IMR-90 (cell line): ENCODE measurements at regions not wholly inside any gene's neighbourhood (a gene's known extent, or its start where the extent isn't known, plus 50 kb on each side); places are given as distances from the start of the nearest gene placed in this dataset.

Source experiments
- ATAC-seq: fragments of 200-7000 bp; cut with Tn5 transposase; 2 replicates; pipeline ENCODE4 v1.9.1; 2020; ENCODE audit warnings: low read depth, mild to moderate bottlenecking, moderate library complexity
- BruUV-seq: library from RNA; stranded (reverse); fragments of 400-500 nt; replicated peaks from 2 replicates; lab custom pipeline; 2021; lab: Mats Ljungman, UMichigan
- CTCF ChIA-PET: fragments of 300-600 bp; formaldehyde crosslinking; extraction: SDS; loops from one replicate; lab custom pipeline; 2021; ENCODE audit warnings: antibody characterized with exemption; lab: Yijun Ruan, JAX
- POLR2A ChIA-PET: fragments of 300-600 bp; sonication (Branson Sonifier 250); formaldehyde crosslinking; loops from one replicate; lab custom pipeline; 2022; ENCODE audit warnings: antibody characterized with exemption; ENCODE audit not compliant: unreplicated experiment; lab: Charles Lee
- DNase-seq: peaks from one replicate; pipeline ENCODE4 v3.0.0; 2013
- H2AFZ ChIP-seq: replicated peaks from 2 replicates; pipeline ENCODE3; 2013; ENCODE audit warnings: low read length, mild to moderate bottlenecking; ENCODE audit not compliant: poor library complexity
- H2AK5ac ChIP-seq: 2 replicates; pipeline ENCODE4 v1.6.1; 2013; ENCODE audit warnings: low read depth, low read length, inconsistent platforms
- H2AK9ac ChIP-seq: replicated peaks from 2 replicates; pipeline ENCODE3; 2013; ENCODE audit warnings: mild to moderate bottlenecking, low read depth, low read length, moderate library complexity; ENCODE audit not compliant: poor library complexity
- H2BK120ac ChIP-seq: 2 replicates; pipeline ENCODE4 v1.6.1; 2013; ENCODE audit warnings: low read depth, low read length, inconsistent platforms
- H2BK15ac ChIP-seq: 3 replicates; pipeline ENCODE4 v1.6.1; 2013; ENCODE audit warnings: low read depth, low read length, inconsistent platforms
- H2BK20ac ChIP-seq: 2 replicates; pipeline ENCODE4 v1.6.1; 2013; ENCODE audit warnings: low read depth, mild to moderate bottlenecking, inconsistent platforms, low read length, moderate library complexity
- H2BK5ac ChIP-seq: 2 replicates; pipeline ENCODE4 v1.6.1; 2013; ENCODE audit warnings: mild to moderate bottlenecking, low read depth, low read length, inconsistent platforms; ENCODE audit not compliant: poor library complexity, severe bottlenecking
- H3K14ac ChIP-seq: replicated peaks from 2 replicates; pipeline ENCODE4 v1.6.1; 2013; ENCODE audit warnings: low read depth, low read length, inconsistent platforms
- H3K18ac ChIP-seq: 2 replicates; pipeline ENCODE4 v1.6.1; 2013; ENCODE audit warnings: low read depth, low read length, control low read depth
- H3K23ac ChIP-seq: 2 replicates; pipeline ENCODE4 v1.6.1; 2013; ENCODE audit warnings: low read depth, low read length, inconsistent platforms
- H3K27ac ChIP-seq: 2 replicates; pipeline ENCODE4 v1.5.1; 2013; ENCODE audit warnings: mild to moderate bottlenecking, control low read depth, low read length; ENCODE audit not compliant: insufficient read depth
- H3K27me3 ChIP-seq: 2 replicates; pipeline ENCODE4 v1.6.1; 2013; ENCODE audit warnings: low read length; ENCODE audit not compliant: control insufficient read depth, insufficient read depth
- H3K36me3 ChIP-seq: 2 replicates; pipeline ENCODE4 v1.6.1; 2013; ENCODE audit warnings: low read length, mixed read lengths; ENCODE audit not compliant: control insufficient read depth, insufficient read depth
- H3K4ac ChIP-seq: 2 replicates; pipeline ENCODE4 v1.6.1; 2013; ENCODE audit warnings: low read depth, low read length, inconsistent platforms
- H3K4me1 ChIP-seq: 2 replicates; pipeline ENCODE4 v1.6.1; 2013; ENCODE audit warnings: low read length, mixed read lengths; ENCODE audit not compliant: control insufficient read depth, insufficient read depth
- H3K4me2 ChIP-seq: 2 replicates; pipeline ENCODE4 v1.6.1; 2013; ENCODE audit warnings: low read depth, mild to moderate bottlenecking, control low read depth, low read length, moderate library complexity
- H3K4me3 ChIP-seq: 2 replicates; pipeline ENCODE4 v1.5.1; 2013; ENCODE audit warnings: low read depth, mild to moderate bottlenecking, control low read depth, low read length, moderate library complexity; ENCODE audit not compliant: insufficient read depth
- H3K56ac ChIP-seq: 2 replicates; pipeline ENCODE4 v1.6.1; 2013; ENCODE audit warnings: low read length, inconsistent platforms; ENCODE audit not compliant: insufficient read depth; ENCODE audit errors: extremely low read depth
- H3K79me1 ChIP-seq, 2 experiments: 2 replicates each; pipeline ENCODE4 v1.6.1; 2013; ENCODE audit warnings: low read length in 2 of 2, inconsistent platforms in 1 of 2, low read depth in 1 of 2
- H3K9ac ChIP-seq: 2 replicates; pipeline ENCODE4 v1.6.1; 2013; ENCODE audit warnings: low read depth, low read length, control low read depth
- H3K9me1 ChIP-seq: 2 replicates; pipeline ENCODE4 v1.6.1; 2013; ENCODE audit warnings: low read length, inconsistent platforms; ENCODE audit not compliant: insufficient read depth
- H3K9me3 ChIP-seq: 2 replicates; pipeline ENCODE4 v1.6.1; 2013; ENCODE audit warnings: low read length; ENCODE audit not compliant: control insufficient read depth, insufficient read depth
- H4K20me1 ChIP-seq: 2 replicates; pipeline ENCODE4 v1.6.1; 2013; ENCODE audit warnings: low read length, inconsistent platforms; ENCODE audit not compliant: insufficient read depth
- H4K5ac ChIP-seq: 2 replicates; pipeline ENCODE4 v1.6.1; 2013; ENCODE audit warnings: mild to moderate bottlenecking, low read depth, low read length, control low read depth
- H4K8ac ChIP-seq, 2 experiments: 2 replicates each; pipeline ENCODE4 v1.6.1; 2013; ENCODE audit warnings: low read depth in 2 of 2, low read length in 2 of 2, control low read depth in 1 of 2, inconsistent platforms in 1 of 2
- H4K91ac ChIP-seq: 2 replicates; pipeline ENCODE4 v1.6.1; 2013; ENCODE audit warnings: low read depth, low read length, inconsistent platforms; ENCODE audit not compliant: insufficient read depth
- BHLHE40 ChIP-seq: fragments of 150-350 bp; IDR thresholded peaks from 2 replicates; pipeline ENCODE4 v1.6.1; 2016; ENCODE audit warnings: mild to moderate bottlenecking, low read depth, low read length
- CEBPB ChIP-seq: IDR thresholded peaks from 2 replicates; pipeline ENCODE4 v1.6.1; 2012; ENCODE audit warnings: low read depth, low read length, improper control_type of control experiment
- CHD1 ChIP-seq: IDR thresholded peaks from 2 replicates; pipeline ENCODE4 v1.6.1; 2012; ENCODE audit warnings: low read depth, low read length, improper control_type of control experiment
- FOS ChIP-seq: fragments of 150-350 bp; IDR thresholded peaks from 2 replicates; pipeline ENCODE4 v1.6.1; 2016; ENCODE audit warnings: low read depth, low read length
- MAFK ChIP-seq: IDR thresholded peaks from 2 replicates; pipeline ENCODE4 v1.6.1; 2012; ENCODE audit warnings: low read depth, low read length, improper control_type of control experiment
- MXI1 ChIP-seq: IDR thresholded peaks from 2 replicates; pipeline ENCODE4 v1.6.1; 2012; ENCODE audit warnings: low read depth, mild to moderate bottlenecking, low read length, moderate library complexity, borderline replicate concordance
- NFE2L2 ChIP-seq: fragments of 150-350 bp; IDR thresholded peaks from 2 replicates; pipeline ENCODE4 v1.6.1; 2016; ENCODE audit warnings: low read depth, mild to moderate bottlenecking, low read length
- POLR2A ChIP-seq: IDR thresholded peaks from 2 replicates; pipeline ENCODE4 v1.6.1; 2012; ENCODE audit warnings: mild to moderate bottlenecking, low read depth, low read length
- RAD21 ChIP-seq: IDR thresholded peaks from 2 replicates; pipeline ENCODE4 v1.6.1; 2012; ENCODE audit warnings: low read length, improper control_type of control experiment
- RCOR1 ChIP-seq: IDR thresholded peaks from 2 replicates; pipeline ENCODE4 v1.6.1; 2012; ENCODE audit warnings: mild to moderate bottlenecking, low read length, improper control_type of control experiment; ENCODE audit not compliant: insufficient replicate concordance
- RFX5 ChIP-seq: IDR thresholded peaks from 2 replicates; pipeline ENCODE4 v1.8.0; 2012; ENCODE audit warnings: low read depth, mild to moderate bottlenecking, low read length, moderate library complexity
- SMC3 ChIP-seq: fragments of 150-350 bp; IDR thresholded peaks from 2 replicates; pipeline ENCODE4 v1.6.1; 2016; ENCODE audit warnings: low read depth, mild to moderate bottlenecking, antibody characterized with exemption, low read length, moderate library complexity
- WGBS, 2 experiments: methylation state at CpG; one replicate each; pipeline versions ENCODE4 v1.1.5 to v1.1.7; 2013; ENCODE audit warnings: missing lambda C conversion rate in 2 of 2; ENCODE audit not compliant: insufficient read length in 1 of 2; ENCODE audit errors: extremely low coverage in 2 of 2; 5-methylcytosine and 5-hydroxymethylcytosine counted together
- dilution Hi-C: fragments of 300-500 bp; cut with HindIII; formaldehyde crosslinking; loops from one replicate; pipeline ENCODE4 v1.14.3; 2018; ENCODE audit warnings: low sequenced_read_pairs; ENCODE audit not compliant: unreplicated experiment
- in situ Hi-C: fragments of 300-500 bp; cut with MboI; formaldehyde crosslinking; loops from 3 replicates; pipeline ENCODE4 v1.14.3; 2019; ENCODE audit warnings: low sequenced_read_pairs, inconsistent platforms, mixed read lengths
- intact Hi-C: fragments of 100-400 bp; cut with micrococcal nuclease; formaldehyde crosslinking; loops from 2 replicates; pipeline ENCODE4 v1.10.0; 2022
- TF ChIP-seq, protein P1 (sequence below): fragments of 150-350 bp; IDR thresholded peaks from 2 replicates; pipeline ENCODE4 v1.6.1; 2016; ENCODE audit warnings: low read depth, mild to moderate bottlenecking, low read length, moderate library complexity, borderline replicate concordance
- TF ChIP-seq, protein P2 (sequence below): fragments of 150-350 bp; IDR thresholded peaks from 2 replicates; pipeline ENCODE4 v1.6.1; 2017; ENCODE audit warnings: mild to moderate bottlenecking, antibody characterized with exemption, low read length, low read depth
- TF ChIP-seq, protein P3 (sequence below): conservative IDR thresholded peaks from 2 replicates; pipeline ENCODE4 v1.5.1; 2012; ENCODE audit warnings: mild to moderate bottlenecking, low read depth, low read length, improper control_type of control experiment

DNA sequence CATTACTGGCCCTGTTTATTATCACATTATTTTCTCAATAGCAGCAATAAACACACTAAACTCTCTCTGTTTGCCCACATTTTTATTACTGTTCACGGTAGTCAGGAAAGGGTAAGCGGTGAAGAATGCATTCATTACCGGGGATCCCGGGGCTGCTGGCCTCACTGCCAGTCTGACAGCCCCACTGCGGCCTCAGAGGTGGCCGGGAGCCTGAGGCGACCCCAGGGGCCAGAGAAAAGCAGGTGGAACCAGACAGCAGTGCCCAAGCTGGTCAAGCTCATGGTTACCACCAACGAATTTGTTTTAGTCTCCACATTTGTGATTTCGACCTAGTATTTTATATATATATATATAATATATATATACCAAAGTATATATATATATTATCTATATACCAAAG, 127.7 kb downstream of the LRATD1 start:
- Histone ChIP-seq H3K9me3 (peaks cover 7% of the 10 kb centered on the region), H3K27ac (no peak overlapping the region), H3K56ac (no peak overlapping the region), H4K91ac (no peak overlapping the region), H2BK5ac (no peak overlapping the region), H4K5ac (no peak overlapping the region), H2BK120ac (no peak overlapping the region), H3K4me3 (no peak overlapping the region), H3K27me3 (no peaks in the 10 kb centered on the region), H3K23ac (no peak overlapping the region), H3K9ac (no peak overlapping the region), H3K9me1 (no peaks in the 10 kb centered on the region), H4K20me1 (no peaks in the 10 kb centered on the region), H3K14ac (no peak overlapping the region), H2AFZ (no peak overlapping the region), H2AK9ac (no peak overlapping the region), H3K36me3 (no peaks in the 10 kb centered on the region), H2BK20ac (no peak overlapping the region), H3K4me2 (no peak overlapping the region), H2AK5ac (no peak overlapping the region), H4K8ac (no peak overlapping the region), H3K4me1 (no peaks in the 10 kb centered on the region), H3K4ac (no peak overlapping the region), H3K79me1 (no peaks in the 10 kb centered on the region), H2BK15ac (no peak overlapping the region), H3K18ac (no peak overlapping the region)
- no peak for DNase-seq
- CTCF ChIA-PET = no interaction called here
- POLR2A ChIA-PET = no interaction called here
- TF ChIP-seq CHD1 (no peak), FOS (no peak), RAD21 (no peak), SMC3 (no peak), RCOR1 (no peak), RFX5 (no peak), BHLHE40 (no peak), POLR2A (no peak), MAFK (no peak), CEBPB (no peak), NFE2L2 (no peak), MXI1 (no peak)
- TF ChIP-seq, protein P1, sequence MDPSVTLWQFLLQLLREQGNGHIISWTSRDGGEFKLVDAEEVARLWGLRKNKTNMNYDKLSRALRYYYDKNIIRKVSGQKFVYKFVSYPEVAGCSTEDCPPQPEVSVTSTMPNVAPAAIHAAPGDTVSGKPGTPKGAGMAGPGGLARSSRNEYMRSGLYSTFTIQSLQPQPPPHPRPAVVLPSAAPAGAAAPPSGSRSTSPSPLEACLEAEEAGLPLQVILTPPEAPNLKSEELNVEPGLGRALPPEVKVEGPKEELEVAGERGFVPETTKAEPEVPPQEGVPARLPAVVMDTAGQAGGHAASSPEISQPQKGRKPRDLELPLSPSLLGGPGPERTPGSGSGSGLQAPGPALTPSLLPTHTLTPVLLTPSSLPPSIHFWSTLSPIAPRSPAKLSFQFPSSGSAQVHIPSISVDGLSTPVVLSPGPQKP = no peak
- TF ChIP-seq, protein P2, sequence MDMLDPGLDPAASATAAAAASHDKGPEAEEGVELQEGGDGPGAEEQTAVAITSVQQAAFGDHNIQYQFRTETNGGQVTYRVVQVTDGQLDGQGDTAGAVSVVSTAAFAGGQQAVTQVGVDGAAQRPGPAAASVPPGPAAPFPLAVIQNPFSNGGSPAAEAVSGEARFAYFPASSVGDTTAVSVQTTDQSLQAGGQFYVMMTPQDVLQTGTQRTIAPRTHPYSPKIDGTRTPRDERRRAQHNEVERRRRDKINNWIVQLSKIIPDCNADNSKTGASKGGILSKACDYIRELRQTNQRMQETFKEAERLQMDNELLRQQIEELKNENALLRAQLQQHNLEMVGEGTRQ = no peak
- TF ChIP-seq, protein P3, sequence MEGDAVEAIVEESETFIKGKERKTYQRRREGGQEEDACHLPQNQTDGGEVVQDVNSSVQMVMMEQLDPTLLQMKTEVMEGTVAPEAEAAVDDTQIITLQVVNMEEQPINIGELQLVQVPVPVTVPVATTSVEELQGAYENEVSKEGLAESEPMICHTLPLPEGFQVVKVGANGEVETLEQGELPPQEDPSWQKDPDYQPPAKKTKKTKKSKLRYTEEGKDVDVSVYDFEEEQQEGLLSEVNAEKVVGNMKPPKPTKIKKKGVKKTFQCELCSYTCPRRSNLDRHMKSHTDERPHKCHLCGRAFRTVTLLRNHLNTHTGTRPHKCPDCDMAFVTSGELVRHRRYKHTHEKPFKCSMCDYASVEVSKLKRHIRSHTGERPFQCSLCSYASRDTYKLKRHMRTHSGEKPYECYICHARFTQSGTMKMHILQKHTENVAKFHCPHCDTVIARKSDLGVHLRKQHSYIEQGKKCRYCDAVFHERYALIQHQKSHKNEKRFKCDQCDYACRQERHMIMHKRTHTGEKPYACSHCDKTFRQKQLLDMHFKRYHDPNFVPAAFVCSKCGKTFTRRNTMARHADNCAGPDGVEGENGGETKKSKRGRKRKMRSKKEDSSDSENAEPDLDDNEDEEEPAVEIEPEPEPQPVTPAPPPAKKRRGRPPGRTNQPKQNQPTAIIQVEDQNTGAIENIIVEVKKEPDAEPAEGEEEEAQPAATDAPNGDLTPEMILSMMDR = no peak
- no TSS peak for BruUV-seq
- intact Hi-C loops (no loop called here), dilution Hi-C loops (no loop called here), in situ Hi-C loops (no loop called here)
- no CpG with 5 or more reads among the region's 9 CpGs for WGBS, 2 experiments
- no peak for ATAC-seq
